HUDEP-2 (cell line): ENCODE measurements at regions not wholly inside any gene's neighbourhood (a gene's known extent, or its start where the extent isn't known, plus 50 kb on each side); places are given as distances from the start of the nearest gene placed in this dataset.

Experiments
- DNase-seq, 76 experiments: peaks; one replicate each; lab custom pipeline; 2025; ENCODE audit not compliant: unreplicated experiment in 76 of 76; lab: John Stamatoyannopoulos, UW

- DNase-seq: no peak
Measured at GRCh38 chr7:142383841-142384492, 126.1 kb upstream of the PRSS58 start.

- DNase-seq: no peak
Measured at GRCh38 chr7:142381727-142382390, 124.0 kb upstream of the PRSS58 start.

GRCh38 chr7:142380069-142380468 lies 122.2 kb upstream of the PRSS58 start:
- no peak for DNase-seq

GRCh38 chr7:142379201-142379885 lies 121.5 kb upstream of the PRSS58 start:
- DNase-seq: no peak

GRCh38 chr7:142377567-142377966 lies 119.7 kb upstream of the PRSS58 start:
- no peak for DNase-seq

GRCh38 chr7:142376356-142376997 lies 118.6 kb upstream of the PRSS58 start:
- no peak for DNase-seq

GRCh38 chr7:142375710-142376313 lies 118.0 kb upstream of the PRSS58 start:
- DNase-seq: no peak

- DNase-seq: no peak
Measured at GRCh38 chr7:142372727-142373126, 114.9 kb upstream of the PRSS58 start.

GRCh38 chr7:142371586-142372377 lies 113.9 kb upstream of the PRSS58 start:
- no peak for DNase-seq

- DNase-seq: no peak
Measured at GRCh38 chr7:142365410-142365842, 107.6 kb upstream of the PRSS58 start.

- no peak for DNase-seq
Measured at GRCh38 chr7:142364551-142364950, 106.7 kb upstream of the PRSS58 start.

GRCh38 chr7:142362349-142362748 lies 104.5 kb upstream of the PRSS58 start:
- no peak for DNase-seq

GRCh38 chr7:142359694-142360279 lies 101.9 kb upstream of the PRSS58 start:
- DNase-seq: no peak

GRCh38 chr7:142357953-142358520 lies 100.2 kb upstream of the PRSS58 start:
- peak in 19 of 76 experiments; percentile 0 to 32 (median 8) for DNase-seq

- no peak for DNase-seq
Measured at GRCh38 chr7:142356166-142356565, 98.3 kb upstream of the PRSS58 start.

GRCh38 chr7:142355328-142355727 lies 97.5 kb upstream of the PRSS58 start:
- no peak for DNase-seq

- no peak for DNase-seq
Measured at GRCh38 chr7:142353147-142354060, 95.5 kb upstream of the PRSS58 start.

GRCh38 chr7:142352543-142352942 lies 94.7 kb upstream of the PRSS58 start:
- no peak for DNase-seq
